ENCODE measurements at regions not wholly inside any gene's neighbourhood (a gene's known extent, or its start where the extent isn't known, plus 50 kb on each side); places are given as distances from the start of the nearest gene placed in this dataset.

DNA sequence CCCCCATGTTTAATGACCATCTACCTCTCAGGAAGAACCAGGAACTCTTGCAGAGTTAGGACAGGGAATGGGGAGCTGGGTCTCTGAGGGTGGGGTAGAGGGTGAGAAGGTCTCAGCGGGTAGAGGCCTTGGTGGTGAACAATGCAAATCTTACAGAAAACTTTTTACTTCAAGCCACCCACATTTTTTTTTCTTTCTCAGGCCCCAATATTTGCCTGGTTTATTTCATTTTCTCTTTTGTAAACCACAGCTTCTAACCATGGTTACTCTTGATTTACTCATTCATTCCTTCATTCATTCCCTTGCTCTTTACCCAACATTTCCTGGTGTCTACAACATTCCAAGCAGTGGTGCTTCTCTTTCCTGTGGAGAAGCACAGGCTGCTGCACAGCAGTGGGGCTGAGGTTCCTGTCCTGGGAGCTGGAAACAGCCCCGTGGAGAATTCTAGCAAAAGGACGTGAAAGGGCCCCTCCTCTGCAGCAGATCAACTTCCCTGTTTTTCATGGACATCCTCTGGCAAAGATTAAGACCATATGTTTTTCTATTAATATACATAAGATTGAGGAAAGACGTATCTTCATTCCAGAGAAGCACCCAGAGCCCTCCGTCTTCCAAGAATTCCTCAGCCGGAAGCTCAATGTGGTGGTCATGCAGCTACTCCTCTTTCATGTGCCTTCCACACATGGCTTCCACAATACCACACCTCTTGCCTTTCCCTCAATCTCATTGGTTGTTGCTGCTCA lies 224.4 kb upstream of the SESN3 start:
- POLR2A ChIA-PET (ENCODE audit: unreplicated experiment), result no interaction called here
- CTCF ChIA-PET, result no interaction called here
- H4K5ac ChIP-seq (ENCODE audit: low read depth, low read length), result no peak overlapping the region

More for the DNA sequence above, 224.4 kb upstream of the SESN3 start:
- H3K18ac ChIP-seq (ENCODE audit: low read depth, low read length), result no peak overlapping the region
- intact Hi-C loops (cut with micrococcal nuclease), result no loop called here
- no peak overlapping the region for H3K23ac ChIP-seq (ENCODE audit: low read depth, low read length)
- no peaks in the 10 kb centered on the region for H3K27me3 ChIP-seq (ENCODE audit: control insufficient read depth, insufficient read depth, low read length)
- H3K14ac ChIP-seq (replicated peaks; ENCODE audit: low read depth, low read length), result no peak overlapping the region
- H3K9me3 ChIP-seq (ENCODE audit: control insufficient read depth, insufficient read depth, low read length), result 0 out of 2 replicates have a peak, but pooled peaks cover 1% of the 10 kb centered on the region
- no peak for DNase-seq
- TF ChIP-seq RCOR1 (IDR thresholded peaks at IDR 0.05; ENCODE audit: insufficient replicate concordance, low read length) (no peak), NFE2L2 (IDR thresholded peaks at IDR 0.05; ENCODE audit: low read depth, low read length) (no peak), CHD1 (IDR thresholded peaks at IDR 0.05; ENCODE audit: low read depth, low read length) (no peak), RFX5 (IDR thresholded peaks at IDR 0.05; ENCODE audit: low read depth, low read length) (no peak), CEBPB (IDR thresholded peaks at IDR 0.05; ENCODE audit: low read depth, low read length) (no peak), BHLHE40 (IDR thresholded peaks at IDR 0.05; ENCODE audit: low read depth, low read length) (no peak)
- H2BK15ac ChIP-seq (ENCODE audit: low read depth, low read length), result no peak overlapping the region
- no peaks in the 10 kb centered on the region for H3K9me1 ChIP-seq (ENCODE audit: insufficient read depth, low read length)
- no peak for ATAC-seq (ENCODE audit: low read depth)
- H4K20me1 ChIP-seq (ENCODE audit: insufficient read depth, low read length), result no peaks in the 10 kb centered on the region
- dilution Hi-C loops (cut with HindIII; ENCODE audit: low sequenced_read_pairs, unreplicated experiment), result no loop called here
- no peaks in the 10 kb centered on the region for H3K36me3 ChIP-seq (ENCODE audit: control insufficient read depth, insufficient read depth, low read length)
- H2AK5ac ChIP-seq (ENCODE audit: low read depth, low read length), result no peak overlapping the region
- no peak overlapping the region for H4K8ac ChIP-seq (ENCODE audit: low read depth in 2 of 2, low read length in 2 of 2)
- BruUV-seq (replicated peaks), result no TSS peak
- peaks cover 5% of the 10 kb centered on the region; the same call in 1 of the 2 replicates for H3K4me1 ChIP-seq (ENCODE audit: control insufficient read depth, insufficient read depth, low read length)
- in situ Hi-C loops (cut with MboI; ENCODE audit: low sequenced_read_pairs), result no loop called here
- no peak overlapping the region for H3K27ac ChIP-seq (ENCODE audit: insufficient read depth, low read length)
- H3K9ac ChIP-seq (ENCODE audit: low read depth, low read length), result no peak overlapping the region
- H4K91ac ChIP-seq (ENCODE audit: insufficient read depth, low read depth, low read length), result no peak overlapping the region
- H2BK120ac ChIP-seq (ENCODE audit: low read depth, low read length), result no peak overlapping the region
- no peak overlapping the region for H2BK20ac ChIP-seq (ENCODE audit: low read depth, low read length)
- H3K56ac ChIP-seq (ENCODE audit: extremely low read depth, insufficient read depth, low read length), result no peak overlapping the region
- H3K79me1 ChIP-seq (ENCODE audit: low read depth in 1 of 2, low read length in 2 of 2), result no peaks in the 10 kb centered on the region
- WGBS, 2 experiments (ENCODE audit: extremely low coverage in 2 of 2, insufficient read length in 1 of 2), result 100% methylated on average over 1 of the region's 6 CpGs; no CpG with 5 or more reads in 1 of the 2 experiments
- no peak overlapping the region for H2AFZ ChIP-seq (replicated peaks; ENCODE audit: low read length, poor library complexity)
- H2BK5ac ChIP-seq (ENCODE audit: low read depth, low read length, poor library complexity, severe bottlenecking), result no peak overlapping the region
- H3K4me3 ChIP-seq (ENCODE audit: insufficient read depth, low read depth, low read length), result no peak overlapping the region
- no peak overlapping the region for H3K4me2 ChIP-seq (ENCODE audit: low read depth, low read length)
- H2AK9ac ChIP-seq (replicated peaks; ENCODE audit: low read depth, low read length, poor library complexity), result no peak overlapping the region
- no peak overlapping the region for H3K4ac ChIP-seq (ENCODE audit: low read depth, low read length)

Measured in IMR-90 (cell line).